HL-60 (cell line): ENCODE measurements at regions not wholly inside any gene's neighbourhood (a gene's known extent, or its start where the extent isn't known, plus 50 kb on each side); places are given as distances from the start of the nearest gene placed in this dataset.

Experiments used
- CTCF ChIP-seq: IDR thresholded peaks from one replicate; pipeline ENCODE4 v1.5.1; 2011; ENCODE audit warnings: low read length, control low read depth, inconsistent platforms; ENCODE audit not compliant: insufficient read depth
- POLR2AphosphoS5 ChIP-seq: IDR thresholded peaks from 2 replicates; pipeline ENCODE4 v1.6.1; 2012; ENCODE audit warnings: low read depth
- REST ChIP-seq: IDR thresholded peaks from 2 replicates; pipeline ENCODE4 v1.6.1; 2012; ENCODE audit warnings: low read depth; ENCODE audit not compliant: insufficient replicate concordance
- SPI1 ChIP-seq: IDR thresholded peaks from 2 replicates; pipeline ENCODE4 v1.6.1; 2012; ENCODE audit warnings: low read depth, mild to moderate bottlenecking, borderline replicate concordance

DNA sequence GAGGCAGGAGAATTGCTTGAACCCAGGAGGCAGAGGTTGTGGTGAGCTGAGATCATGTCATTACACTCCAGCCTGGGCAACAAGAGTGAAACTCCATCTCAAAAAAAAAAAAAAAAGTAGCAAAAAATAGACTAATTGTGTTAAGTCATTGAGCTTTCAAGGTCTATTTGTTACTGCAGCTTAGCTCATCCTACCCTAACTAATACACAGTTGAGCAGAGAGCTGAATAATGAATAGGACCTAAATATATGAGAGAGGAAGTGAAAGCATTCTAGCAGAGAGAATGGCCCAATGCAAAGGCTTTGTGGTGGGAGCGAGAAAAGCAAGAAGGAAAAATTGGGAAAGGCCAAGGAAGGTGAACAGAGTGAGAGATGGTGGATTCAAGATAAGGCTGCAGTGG lies 128.3 kb downstream of the AXIN2 start:
- TF ChIP-seq CTCF (no peak), POLR2AphosphoS5 (no peak), REST (no peak), SPI1 (no peak)
